ENCODE measurements at regions not wholly inside any gene's neighbourhood (a gene's known extent, or its start where the extent isn't known, plus 50 kb on each side); places are given as distances from the start of the nearest gene placed in this dataset.

- TF ChIP-seq POLR2AphosphoS5 (IDR thresholded peaks at IDR 0.05) (no peak), CTCF (IDR thresholded peaks at IDR 0.05) (no peak)
These were observed 770.8 kb upstream of the BCHE start for GRCh38 chr3:166607933-166608521.

All from prostate gland (tissue), 2 donors.